Pons (tissue), 1 donor: ENCODE measurements at regions not wholly inside any gene's neighbourhood (a gene's known extent, or its start where the extent isn't known, plus 50 kb on each side); places are given as distances from the start of the nearest gene placed in this dataset.
"Not testable (repeated sequence)": the region's sequence is repeated elsewhere in the genome, so short reads cannot be mapped to it uniquely, and the experiment has no call there.

Experiments used
- DNase-seq: peaks from one replicate; pipeline ENCODE4 v3.0.0-alpha.2; 2016; ENCODE audit warnings: low spot score

DNA sequence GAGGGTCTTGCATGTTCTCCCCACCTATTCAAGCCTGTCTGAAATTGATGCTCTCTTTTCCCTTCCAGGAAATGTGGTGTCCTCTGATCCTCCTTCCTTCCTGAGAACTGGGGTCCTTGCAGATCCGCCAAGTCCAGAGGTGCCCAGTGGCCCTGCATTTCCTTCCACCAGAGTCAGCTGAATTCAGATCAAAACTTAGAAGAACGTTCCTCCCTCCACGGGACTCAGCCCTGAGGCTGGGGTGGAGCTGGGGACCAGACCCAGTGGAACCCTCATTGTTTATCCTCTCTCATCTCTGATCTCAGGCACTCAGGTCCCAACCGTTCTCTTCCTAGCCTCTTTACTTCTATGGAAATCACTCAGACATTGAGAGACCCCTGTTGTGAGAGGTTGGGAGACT, 477.3 kb downstream of the TSHZ3 start:
- no peak for DNase-seq

DNA sequence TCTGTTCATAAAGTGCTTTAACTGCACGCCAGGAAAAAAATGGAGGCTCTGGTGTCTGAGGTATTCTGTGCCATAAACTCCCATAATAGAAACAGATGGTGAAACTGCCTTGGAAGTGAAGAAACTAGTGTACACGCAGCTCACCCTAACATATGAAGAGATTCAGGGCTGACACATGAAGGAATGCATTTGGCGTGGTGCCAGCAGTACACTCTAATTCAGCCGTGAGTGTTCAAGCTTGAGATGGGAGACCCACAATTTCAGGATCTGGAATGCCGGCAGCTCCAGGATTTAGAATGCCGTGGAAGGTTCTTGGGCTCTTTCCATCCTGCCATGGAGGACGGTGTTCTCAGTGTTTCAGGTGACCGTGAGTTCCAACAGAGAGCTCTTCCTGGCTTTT, 478.4 kb downstream of the TSHZ3 start:
- DNase-seq, result no peak

DNA sequence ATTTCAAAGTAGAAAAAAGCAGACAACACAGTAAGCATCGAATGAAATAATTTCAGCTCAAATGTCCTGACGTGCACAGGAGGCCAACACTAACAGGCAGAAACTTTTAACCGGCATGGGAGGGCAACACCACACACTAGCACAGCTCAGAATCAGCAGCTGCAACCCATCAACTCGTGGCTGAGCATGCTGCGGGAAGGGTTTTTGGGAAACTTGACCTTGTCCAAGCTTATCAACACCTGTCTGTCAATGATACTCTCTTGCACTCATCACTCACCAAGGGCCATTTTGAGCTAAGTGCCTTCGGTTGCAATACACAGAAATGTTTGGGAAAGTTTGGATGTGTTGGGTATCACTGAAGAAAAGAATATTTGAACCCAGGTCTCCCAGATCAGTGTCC, 483.7 kb downstream of the TSHZ3 start:
- DNase-seq, result no peak

DNA sequence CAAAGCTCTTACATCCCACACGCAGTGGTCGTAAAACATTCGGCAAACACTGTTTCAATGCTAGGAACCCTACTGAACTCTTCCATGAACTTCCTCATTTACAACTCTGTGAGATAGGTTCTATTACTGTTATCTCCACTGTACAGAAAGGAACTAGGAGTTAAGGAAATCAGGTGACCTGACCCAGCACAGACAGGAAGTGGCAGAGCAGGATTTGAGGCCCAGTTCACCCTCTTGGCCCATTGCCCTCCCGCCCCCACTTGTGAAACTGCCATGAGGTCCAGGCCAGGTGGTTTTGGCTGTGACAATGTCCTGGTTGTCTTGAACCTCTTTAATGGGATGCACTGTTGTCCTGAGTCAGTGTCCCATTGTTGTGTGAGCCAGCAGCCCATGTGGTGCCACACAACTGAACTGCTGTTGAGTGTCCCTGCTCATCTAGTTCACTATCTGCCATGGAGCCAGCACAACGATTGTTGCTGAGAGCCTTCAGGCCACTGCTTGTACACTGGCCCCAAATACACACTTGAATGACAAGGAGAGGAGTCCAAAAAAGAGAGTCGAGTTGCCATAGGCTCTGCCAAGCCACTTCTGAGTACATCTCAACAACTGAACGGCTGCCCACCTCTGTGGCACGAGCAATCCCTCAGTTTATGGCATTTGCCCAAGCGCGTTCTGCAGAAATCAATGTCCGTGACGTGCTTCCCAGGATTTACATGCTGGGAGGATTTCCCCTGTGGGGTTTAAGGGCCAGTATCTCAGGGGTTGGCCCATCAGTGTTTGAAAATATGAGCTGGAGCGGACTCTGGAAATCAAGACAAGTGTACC, 484.6 kb downstream of the TSHZ3 start:
- DNase-seq, result peak; percentile 78

DNA sequence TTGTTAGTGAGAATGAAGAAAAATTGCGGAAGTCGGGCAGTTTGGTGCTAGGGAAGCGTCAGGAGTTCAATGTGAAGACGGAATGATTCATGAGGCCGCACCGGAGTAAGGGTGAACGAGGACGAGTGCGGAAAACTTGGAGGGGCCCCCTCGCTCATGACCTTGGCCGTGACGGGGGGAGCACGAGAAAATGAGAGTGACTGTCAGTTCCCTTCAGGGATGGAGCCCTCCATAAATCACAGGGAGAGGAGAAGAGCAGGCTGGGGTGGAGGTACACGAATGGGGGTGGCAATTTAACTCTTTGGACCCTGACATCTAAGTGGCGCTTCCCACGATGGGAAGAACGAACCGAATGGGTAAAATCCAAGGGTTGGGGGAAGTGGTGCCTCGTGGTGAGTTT, 486.4 kb downstream of the TSHZ3 start:
- no peak for DNase-seq

DNA sequence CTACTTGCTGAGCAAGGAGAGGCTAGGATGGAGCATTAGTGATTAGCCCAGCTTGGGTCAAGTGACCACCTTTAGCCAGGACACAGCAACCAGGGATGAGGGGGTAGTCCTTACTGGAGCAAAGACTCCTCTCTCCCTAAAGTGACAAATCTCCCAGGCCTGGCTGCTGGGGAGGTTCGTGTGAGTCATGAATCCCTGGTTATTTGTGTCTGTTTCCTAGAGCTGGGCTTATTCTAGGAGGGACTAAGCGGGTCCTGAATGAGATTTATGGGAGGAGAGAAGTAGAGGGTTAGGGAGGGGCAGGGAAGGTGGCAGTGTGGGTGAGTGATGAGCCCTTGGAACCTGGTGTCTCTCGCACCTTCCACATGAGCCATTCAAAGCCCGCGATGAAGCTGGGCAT, 487.3 kb downstream of the TSHZ3 start:
- DNase-seq, result no peak

DNA sequence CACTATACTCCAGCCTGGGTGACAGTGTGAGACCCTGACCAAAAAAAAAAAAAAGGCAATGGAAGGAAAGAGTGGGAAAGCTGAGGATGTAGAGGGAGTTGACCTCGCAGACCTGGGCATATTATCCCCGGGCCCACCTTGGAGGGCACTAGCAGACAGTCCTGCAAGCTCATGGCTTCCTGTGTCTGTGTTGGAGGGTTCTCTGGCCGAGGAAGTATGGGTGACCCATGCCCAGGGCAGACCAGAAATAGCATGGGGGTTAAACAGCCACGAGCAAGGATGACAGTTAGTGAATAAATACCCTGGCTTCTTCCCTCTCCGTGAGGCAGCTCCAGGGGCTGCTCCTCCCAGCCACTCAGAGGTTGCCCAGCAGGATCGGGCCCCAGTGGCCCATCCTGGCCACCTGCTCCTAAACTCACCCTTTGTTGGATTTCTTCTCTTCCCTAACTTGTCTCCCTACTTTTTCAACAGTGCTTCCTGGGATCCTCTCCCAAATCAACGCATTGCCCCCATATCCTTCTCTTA, 485.8 kb downstream of the ZNF536 start:
- no peak for DNase-seq

DNA sequence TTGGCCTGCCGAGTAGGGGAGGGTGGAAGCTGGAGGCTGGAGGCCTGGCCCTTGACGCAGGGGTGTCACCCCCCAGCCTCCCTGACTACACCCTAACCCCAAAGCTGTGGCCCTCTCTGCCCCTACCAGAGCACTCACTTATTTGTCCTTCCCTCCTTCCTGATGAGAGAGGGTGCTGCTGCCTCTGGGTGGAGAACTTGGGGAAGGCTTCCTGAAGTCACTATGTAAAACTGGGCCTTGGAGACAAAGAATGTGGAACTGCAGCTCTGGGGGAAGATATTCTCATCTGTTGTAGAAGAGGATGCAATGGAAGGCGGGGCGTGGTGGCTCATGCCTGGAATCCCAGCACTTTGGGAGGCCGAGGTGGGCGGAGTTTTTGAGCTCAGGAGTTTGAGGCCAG, 485.2 kb downstream of the ZNF536 start:
- no peak for DNase-seq

DNA sequence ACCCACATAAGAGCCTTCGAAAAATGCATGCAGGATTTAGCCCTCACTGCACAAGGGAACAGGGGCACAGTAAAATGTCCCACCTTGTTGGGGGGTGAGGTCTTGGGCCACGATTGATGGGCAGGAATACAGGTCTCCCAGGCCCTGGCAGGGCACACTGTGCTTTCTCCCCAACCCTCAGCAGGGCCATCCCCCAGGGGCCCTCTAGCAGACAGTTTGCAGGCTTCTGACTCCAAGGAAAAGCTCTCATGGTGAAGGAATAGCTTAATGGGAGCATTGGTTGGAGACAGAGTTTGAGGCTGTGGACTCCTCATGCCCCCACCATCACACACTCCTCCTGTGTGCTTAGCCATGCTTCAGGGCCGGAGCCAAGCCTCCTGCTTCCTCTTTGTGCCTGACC, 484.6 kb downstream of the ZNF536 start:
- no peak for DNase-seq

DNA sequence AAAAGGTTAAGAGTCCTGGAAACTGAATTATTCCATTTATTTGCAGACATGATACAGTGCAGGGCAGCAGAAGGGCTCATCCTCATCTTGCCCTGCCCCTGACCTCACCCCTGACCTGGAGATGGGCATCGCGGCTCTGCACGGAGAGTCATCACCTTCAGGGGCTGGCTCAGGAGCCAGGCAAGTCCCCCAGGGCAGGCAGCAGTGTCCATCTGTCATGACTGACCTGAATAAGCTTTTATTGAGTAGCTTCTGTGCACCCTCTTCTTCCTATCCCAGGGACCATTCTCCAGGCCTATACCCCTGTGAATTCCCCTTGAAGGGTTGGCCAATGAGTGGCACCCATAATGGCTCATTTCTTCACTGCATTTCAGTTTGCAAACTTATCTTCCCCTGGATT, 484.2 kb downstream of the ZNF536 start:
- DNase-seq, result no peak

DNA sequence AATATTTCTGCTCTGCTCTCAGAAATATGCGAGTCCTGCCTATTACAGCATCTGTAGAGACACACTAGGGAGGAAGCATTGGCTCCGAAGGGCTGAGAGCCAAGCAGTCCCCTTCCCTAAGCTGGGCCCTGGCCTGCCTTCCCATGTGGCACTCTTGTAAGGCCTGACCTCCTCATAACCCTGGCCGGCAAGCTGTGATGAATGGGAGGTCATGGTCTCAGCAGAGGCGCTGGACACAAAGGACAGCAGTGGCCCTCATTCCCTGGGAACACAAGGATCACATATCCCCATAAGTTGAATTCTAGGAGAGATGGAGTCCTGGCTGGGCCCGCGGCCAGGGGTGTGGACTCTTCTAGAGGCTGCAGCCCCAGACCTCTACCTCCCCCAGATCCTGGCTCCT, 483.3 kb downstream of the ZNF536 start:
- no peak for DNase-seq

DNA sequence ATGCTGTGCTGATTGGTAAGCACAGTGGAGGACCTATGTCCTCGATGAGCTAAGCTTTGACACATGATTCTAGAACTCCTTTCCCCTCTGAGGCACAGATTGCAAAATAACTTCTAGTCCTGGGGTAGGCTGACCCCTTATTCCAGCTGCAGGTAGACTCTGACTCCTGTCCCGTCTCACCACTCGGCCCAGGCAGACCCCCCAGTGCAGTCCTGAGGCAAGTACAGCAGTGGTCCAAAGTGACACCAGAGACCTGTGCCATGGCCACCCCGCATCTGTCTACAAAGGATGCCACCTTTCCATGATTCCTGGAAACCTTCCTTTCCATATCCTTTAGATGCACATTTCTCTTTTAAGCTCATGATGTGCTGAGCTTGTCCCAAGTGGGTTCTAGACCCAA, 482.5 kb downstream of the ZNF536 start:
- DNase-seq, result no peak

DNA sequence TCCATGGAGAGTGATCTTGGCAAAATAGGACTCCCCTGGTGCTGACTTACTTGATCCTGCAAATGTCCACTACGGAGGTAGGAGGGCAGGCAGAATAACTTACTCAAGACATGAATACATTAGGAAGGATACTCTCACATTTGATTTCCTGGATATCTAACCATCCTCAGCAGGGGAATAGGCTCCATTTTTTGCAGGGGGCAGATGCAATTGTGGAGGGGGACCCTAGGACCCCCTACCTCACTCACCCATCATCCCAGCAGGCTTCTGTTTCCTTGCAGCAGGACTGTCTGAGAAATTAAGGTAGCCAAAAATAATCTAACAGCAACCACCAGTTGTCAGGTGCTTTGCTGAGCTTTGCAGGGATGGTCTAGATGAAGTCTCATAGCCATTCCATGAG, 482.0 kb downstream of the ZNF536 start:
- DNase-seq, result no peak

DNA sequence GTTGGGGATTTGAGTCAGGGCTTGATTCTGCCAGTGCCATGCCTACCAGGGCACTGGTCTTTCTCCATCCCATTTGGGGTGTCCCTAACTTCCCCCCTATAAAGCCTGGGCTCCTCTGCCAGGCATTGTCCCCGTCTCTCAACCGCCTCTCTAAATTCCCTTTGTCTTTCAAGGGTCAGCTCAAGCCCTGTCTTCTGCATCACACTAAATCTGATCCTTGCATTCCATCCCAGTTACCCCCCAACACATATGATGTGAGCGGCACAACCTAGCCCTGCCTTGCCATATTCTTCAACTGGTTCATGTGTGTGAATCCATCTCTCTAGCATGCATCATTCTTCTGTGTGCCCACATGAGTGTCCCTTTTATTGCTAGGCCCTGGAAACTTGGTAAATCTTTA, 480.9 kb downstream of the ZNF536 start:
- DNase-seq, result no peak

DNA sequence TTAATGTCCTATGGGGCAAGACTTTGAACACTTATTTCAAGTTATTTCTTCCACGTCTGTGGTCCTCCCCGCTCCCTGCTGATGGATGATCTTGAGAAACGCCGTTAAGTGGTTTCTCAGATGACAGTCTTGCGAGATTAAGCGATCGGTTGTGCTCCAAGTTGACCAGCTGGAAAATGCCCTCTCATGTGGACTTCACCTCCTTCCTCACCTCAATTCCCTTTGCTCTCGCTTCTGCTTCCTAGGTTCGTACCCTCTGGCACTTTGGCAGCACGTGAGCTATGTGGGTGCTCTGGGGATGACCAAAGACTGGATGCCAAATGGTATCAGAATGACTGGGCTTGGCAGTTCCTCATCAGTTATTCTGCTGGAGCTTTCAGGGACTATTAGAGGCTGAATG, 480.0 kb downstream of the ZNF536 start:
- DNase-seq, result no peak

DNA sequence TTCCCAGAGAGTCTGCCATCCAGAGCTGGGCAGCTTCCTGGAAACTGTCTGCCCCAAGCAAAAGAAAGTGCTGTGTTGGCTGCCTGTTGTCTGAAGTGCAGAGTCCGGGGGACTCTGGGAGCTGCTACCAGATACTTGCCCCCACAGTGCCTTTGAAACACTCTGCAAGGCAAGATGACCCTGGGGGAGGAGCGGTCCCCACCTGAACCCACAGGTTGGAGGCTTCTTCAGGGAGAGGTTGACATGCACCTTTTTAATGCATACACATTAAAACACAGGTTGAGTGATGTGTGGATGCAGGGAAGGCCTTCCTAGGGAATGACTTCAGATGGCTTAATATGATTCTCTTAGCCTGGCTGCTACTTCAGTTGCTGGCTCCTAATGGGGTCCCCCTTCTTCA, 479.5 kb downstream of the ZNF536 start:
- no peak for DNase-seq

DNA sequence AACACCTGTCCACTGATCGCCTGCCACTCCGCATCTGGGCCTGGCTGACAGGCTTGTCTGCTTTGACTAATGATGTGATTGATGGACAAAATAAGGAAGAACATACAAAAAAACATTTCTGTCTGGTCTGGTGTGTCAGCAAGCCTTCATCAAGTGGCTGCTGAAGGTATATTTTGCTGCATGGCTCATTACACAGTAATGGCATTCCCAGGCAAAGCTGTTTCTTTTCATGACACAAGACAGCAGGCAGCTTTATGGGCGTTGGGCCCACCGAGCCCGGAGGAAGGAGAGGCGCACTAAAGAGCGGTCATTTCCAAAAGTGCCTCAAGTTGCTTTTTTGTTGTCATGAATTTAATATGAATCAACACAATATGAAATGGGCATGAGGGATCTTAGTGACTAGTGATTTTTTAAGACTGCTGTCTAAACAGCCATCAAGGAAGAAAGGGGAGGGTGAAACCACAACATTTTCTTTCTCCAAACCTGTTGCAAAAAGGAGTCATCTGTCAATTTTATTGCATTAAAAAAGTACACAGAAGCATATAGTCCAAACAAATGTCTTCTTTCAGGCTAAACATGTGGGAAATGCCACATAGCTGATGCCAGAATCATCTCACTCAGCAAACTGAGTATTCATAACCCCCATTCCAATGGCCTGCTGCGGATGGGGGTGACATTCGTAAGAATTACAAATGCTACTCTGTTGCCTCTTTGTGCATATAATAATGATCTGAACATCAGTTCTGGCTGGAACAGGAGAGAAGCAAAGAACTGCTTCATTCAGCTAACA, 476.6 kb downstream of the ZNF536 start:
- no peak for DNase-seq

DNA sequence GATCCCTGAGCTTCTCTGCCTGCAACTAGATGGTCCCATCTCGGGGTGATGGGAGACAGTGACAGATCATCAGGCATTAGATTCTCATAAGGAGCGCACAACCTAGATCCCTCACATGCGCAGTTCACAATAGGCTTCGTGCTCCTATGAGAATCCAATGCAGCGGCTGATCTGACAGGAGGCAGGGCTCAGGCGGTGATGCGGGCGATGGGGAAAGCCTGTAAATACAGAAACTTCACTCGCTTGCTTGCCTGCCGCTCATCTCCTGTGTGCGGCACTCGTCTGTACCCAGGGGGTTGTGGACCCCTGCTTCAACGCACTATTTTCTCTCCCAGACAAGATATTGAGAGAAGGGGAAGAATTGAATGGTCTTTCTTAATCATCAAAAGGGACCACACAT, 473.9 kb downstream of the ZNF536 start:
- no peak for DNase-seq

DNA sequence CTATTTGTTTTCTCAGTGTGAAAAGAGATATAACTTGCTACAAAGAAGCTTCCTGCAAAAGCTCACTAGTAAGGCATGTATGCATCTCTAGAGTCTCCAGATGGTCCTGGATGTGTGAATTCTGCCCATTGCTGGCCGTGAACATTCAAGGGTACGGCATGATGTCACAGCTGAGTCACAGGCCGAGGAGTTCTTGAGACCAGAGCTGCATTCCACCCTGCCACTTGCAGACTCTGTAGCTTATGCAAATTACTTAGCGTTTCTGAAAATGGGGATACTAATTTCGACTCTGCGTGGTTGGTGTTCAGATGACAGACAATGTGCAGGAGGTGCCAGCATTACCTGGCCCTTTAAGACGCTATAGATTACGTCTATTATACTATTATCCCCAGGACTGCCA, 470.7 kb downstream of the ZNF536 start:
- no peak for DNase-seq

DNA sequence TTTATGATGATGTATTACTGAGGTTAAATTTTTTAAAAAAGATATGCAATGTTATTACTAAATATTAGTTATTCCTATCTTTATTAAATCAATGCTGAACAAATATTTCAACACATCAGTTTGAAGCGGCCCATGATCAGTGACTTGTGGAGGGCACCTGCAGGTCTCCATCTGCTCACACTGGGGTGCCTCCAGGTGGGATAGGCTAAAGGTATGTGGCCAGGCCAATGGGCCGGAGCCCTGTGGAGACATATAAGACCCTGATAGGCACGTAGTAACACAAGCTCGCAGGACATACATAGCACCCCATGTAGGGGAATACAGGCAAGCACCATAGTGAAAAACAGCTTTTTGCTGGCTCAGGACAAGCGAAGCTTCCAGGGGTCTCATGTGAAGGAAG, 469.8 kb downstream of the ZNF536 start:
- DNase-seq, result no peak

DNA sequence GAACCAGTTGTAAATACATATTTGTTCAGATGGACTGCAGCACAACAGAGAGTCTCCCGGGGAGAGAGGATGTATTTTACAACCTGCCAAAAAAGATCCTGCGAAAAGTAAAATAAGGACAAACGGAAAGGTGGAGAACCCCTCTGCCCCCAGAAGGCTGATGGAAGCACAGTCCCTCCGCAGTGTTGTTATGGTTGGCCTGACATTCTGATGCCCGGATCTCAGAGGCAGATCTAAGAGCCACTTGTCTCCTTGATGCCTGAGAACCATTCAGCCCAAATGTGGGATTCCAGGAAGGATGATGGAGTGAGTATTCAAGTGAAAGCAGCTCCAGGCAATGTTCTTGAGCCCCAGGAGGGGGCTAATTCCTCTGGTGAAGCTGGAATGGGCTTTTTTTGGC, 458.7 kb downstream of the ZNF536 start:
- no peak for DNase-seq

DNA sequence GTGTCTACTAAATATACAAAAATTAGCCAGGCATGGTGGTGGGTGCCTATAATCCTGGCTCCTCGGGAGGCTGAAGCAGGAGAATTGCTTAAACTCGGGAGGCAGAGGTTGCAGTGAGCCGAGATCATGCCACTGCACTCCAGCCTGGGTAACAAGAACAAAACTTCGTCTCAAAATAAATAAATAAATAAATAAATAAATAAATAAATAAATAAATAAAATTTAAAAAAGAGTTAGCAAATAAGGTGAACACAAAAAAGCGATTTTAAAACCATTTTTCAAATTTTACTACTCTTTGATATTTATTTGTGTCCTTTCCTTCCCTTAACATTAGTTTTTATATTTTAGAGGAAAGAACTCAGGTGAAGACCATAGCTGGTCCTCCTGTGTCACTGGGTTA, 453.3 kb downstream of the ZNF536 start:
- DNase-seq, result not testable (repeated sequence)

DNA sequence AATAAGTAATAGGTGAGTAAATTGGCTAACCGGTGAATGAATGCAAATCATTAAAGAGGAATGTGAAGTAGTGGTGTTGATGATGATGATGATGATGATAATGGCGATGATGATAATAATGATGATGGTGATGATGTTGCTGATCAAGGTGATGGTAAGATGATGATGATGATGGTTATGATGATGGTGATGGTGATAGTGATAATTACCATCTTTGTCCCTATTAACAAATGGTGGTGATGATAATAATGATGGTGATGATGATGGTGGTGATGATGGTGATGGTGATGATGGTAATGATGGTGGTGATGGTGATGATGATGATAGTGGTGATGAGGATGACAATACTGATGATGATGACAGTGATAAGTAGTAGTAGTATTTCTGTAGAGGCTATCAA, 452.6 kb downstream of the ZNF536 start:
- DNase-seq, result no peak
